IMR-90 (cell line): ENCODE measurements at regions not wholly inside any gene's neighbourhood (a gene's known extent, or its start where the extent isn't known, plus 50 kb on each side); places are given as distances from the start of the nearest gene placed in this dataset.

ENCODE experiments used
- ATAC-seq: fragments of 200-7000 bp; cut with Tn5 transposase; 2 replicates; pipeline ENCODE4 v1.9.1; 2020; ENCODE audit warnings: low read depth, mild to moderate bottlenecking, moderate library complexity
- BruUV-seq: library from RNA; stranded (reverse); fragments of 400-500 nt; replicated peaks from 2 replicates; lab custom pipeline; 2021; lab: Mats Ljungman, UMichigan
- CTCF ChIA-PET: fragments of 300-600 bp; formaldehyde crosslinking; extraction: SDS; loops from one replicate; lab custom pipeline; 2021; ENCODE audit warnings: antibody characterized with exemption; lab: Yijun Ruan, JAX
- POLR2A ChIA-PET: fragments of 300-600 bp; sonication (Branson Sonifier 250); formaldehyde crosslinking; loops from one replicate; lab custom pipeline; 2022; ENCODE audit warnings: antibody characterized with exemption; ENCODE audit not compliant: unreplicated experiment; lab: Charles Lee
- DNase-seq: peaks from one replicate; pipeline ENCODE4 v3.0.0; 2013
- H2AFZ ChIP-seq: replicated peaks from 2 replicates; pipeline ENCODE3; 2013; ENCODE audit warnings: low read length, mild to moderate bottlenecking; ENCODE audit not compliant: poor library complexity
- H2AK5ac ChIP-seq: 2 replicates; pipeline ENCODE4 v1.6.1; 2013; ENCODE audit warnings: low read depth, low read length, inconsistent platforms
- H2AK9ac ChIP-seq: replicated peaks from 2 replicates; pipeline ENCODE3; 2013; ENCODE audit warnings: mild to moderate bottlenecking, low read depth, low read length, moderate library complexity; ENCODE audit not compliant: poor library complexity
- H2BK120ac ChIP-seq: 2 replicates; pipeline ENCODE4 v1.6.1; 2013; ENCODE audit warnings: low read depth, low read length, inconsistent platforms
- H2BK15ac ChIP-seq: 3 replicates; pipeline ENCODE4 v1.6.1; 2013; ENCODE audit warnings: low read depth, low read length, inconsistent platforms
- H2BK20ac ChIP-seq: 2 replicates; pipeline ENCODE4 v1.6.1; 2013; ENCODE audit warnings: low read depth, mild to moderate bottlenecking, inconsistent platforms, low read length, moderate library complexity
- H2BK5ac ChIP-seq: 2 replicates; pipeline ENCODE4 v1.6.1; 2013; ENCODE audit warnings: mild to moderate bottlenecking, low read depth, low read length, inconsistent platforms; ENCODE audit not compliant: poor library complexity, severe bottlenecking
- H3K14ac ChIP-seq: replicated peaks from 2 replicates; pipeline ENCODE4 v1.6.1; 2013; ENCODE audit warnings: low read depth, low read length, inconsistent platforms
- H3K18ac ChIP-seq: 2 replicates; pipeline ENCODE4 v1.6.1; 2013; ENCODE audit warnings: low read depth, low read length, control low read depth
- H3K23ac ChIP-seq: 2 replicates; pipeline ENCODE4 v1.6.1; 2013; ENCODE audit warnings: low read depth, low read length, inconsistent platforms
- H3K27ac ChIP-seq: 2 replicates; pipeline ENCODE4 v1.5.1; 2013; ENCODE audit warnings: mild to moderate bottlenecking, control low read depth, low read length; ENCODE audit not compliant: insufficient read depth
- H3K27me3 ChIP-seq: 2 replicates; pipeline ENCODE4 v1.6.1; 2013; ENCODE audit warnings: low read length; ENCODE audit not compliant: control insufficient read depth, insufficient read depth
- H3K36me3 ChIP-seq: 2 replicates; pipeline ENCODE4 v1.6.1; 2013; ENCODE audit warnings: low read length, mixed read lengths; ENCODE audit not compliant: control insufficient read depth, insufficient read depth
- H3K4ac ChIP-seq: 2 replicates; pipeline ENCODE4 v1.6.1; 2013; ENCODE audit warnings: low read depth, low read length, inconsistent platforms
- H3K4me1 ChIP-seq: 2 replicates; pipeline ENCODE4 v1.6.1; 2013; ENCODE audit warnings: low read length, mixed read lengths; ENCODE audit not compliant: control insufficient read depth, insufficient read depth
- H3K4me2 ChIP-seq: 2 replicates; pipeline ENCODE4 v1.6.1; 2013; ENCODE audit warnings: low read depth, mild to moderate bottlenecking, control low read depth, low read length, moderate library complexity
- H3K4me3 ChIP-seq: 2 replicates; pipeline ENCODE4 v1.5.1; 2013; ENCODE audit warnings: low read depth, mild to moderate bottlenecking, control low read depth, low read length, moderate library complexity; ENCODE audit not compliant: insufficient read depth
- H3K56ac ChIP-seq: 2 replicates; pipeline ENCODE4 v1.6.1; 2013; ENCODE audit warnings: low read length, inconsistent platforms; ENCODE audit not compliant: insufficient read depth; ENCODE audit errors: extremely low read depth
- H3K79me1 ChIP-seq, 2 experiments: 2 replicates each; pipeline ENCODE4 v1.6.1; 2013; ENCODE audit warnings: low read length in 2 of 2, inconsistent platforms in 1 of 2, low read depth in 1 of 2
- H3K9ac ChIP-seq: 2 replicates; pipeline ENCODE4 v1.6.1; 2013; ENCODE audit warnings: low read depth, low read length, control low read depth
- H3K9me1 ChIP-seq: 2 replicates; pipeline ENCODE4 v1.6.1; 2013; ENCODE audit warnings: low read length, inconsistent platforms; ENCODE audit not compliant: insufficient read depth
- H3K9me3 ChIP-seq: 2 replicates; pipeline ENCODE4 v1.6.1; 2013; ENCODE audit warnings: low read length; ENCODE audit not compliant: control insufficient read depth, insufficient read depth
- H4K20me1 ChIP-seq: 2 replicates; pipeline ENCODE4 v1.6.1; 2013; ENCODE audit warnings: low read length, inconsistent platforms; ENCODE audit not compliant: insufficient read depth
- H4K5ac ChIP-seq: 2 replicates; pipeline ENCODE4 v1.6.1; 2013; ENCODE audit warnings: mild to moderate bottlenecking, low read depth, low read length, control low read depth
- H4K8ac ChIP-seq, 2 experiments: 2 replicates each; pipeline ENCODE4 v1.6.1; 2013; ENCODE audit warnings: low read depth in 2 of 2, low read length in 2 of 2, control low read depth in 1 of 2, inconsistent platforms in 1 of 2
- H4K91ac ChIP-seq: 2 replicates; pipeline ENCODE4 v1.6.1; 2013; ENCODE audit warnings: low read depth, low read length, inconsistent platforms; ENCODE audit not compliant: insufficient read depth
- FOS ChIP-seq: fragments of 150-350 bp; IDR thresholded peaks from 2 replicates; pipeline ENCODE4 v1.6.1; 2016; ENCODE audit warnings: low read depth, low read length
- MAFK ChIP-seq: IDR thresholded peaks from 2 replicates; pipeline ENCODE4 v1.6.1; 2012; ENCODE audit warnings: low read depth, low read length, improper control_type of control experiment
- NFE2L2 ChIP-seq: fragments of 150-350 bp; IDR thresholded peaks from 2 replicates; pipeline ENCODE4 v1.6.1; 2016; ENCODE audit warnings: low read depth, mild to moderate bottlenecking, low read length
- RFX5 ChIP-seq: IDR thresholded peaks from 2 replicates; pipeline ENCODE4 v1.8.0; 2012; ENCODE audit warnings: low read depth, mild to moderate bottlenecking, low read length, moderate library complexity
- WGBS, 2 experiments: methylation state at CpG; one replicate each; pipeline versions ENCODE4 v1.1.5 to v1.1.7; 2013; ENCODE audit warnings: missing lambda C conversion rate in 2 of 2; ENCODE audit not compliant: insufficient read length in 1 of 2; ENCODE audit errors: extremely low coverage in 2 of 2; 5-methylcytosine and 5-hydroxymethylcytosine counted together
- dilution Hi-C: fragments of 300-500 bp; cut with HindIII; formaldehyde crosslinking; loops from one replicate; pipeline ENCODE4 v1.14.3; 2018; ENCODE audit warnings: low sequenced_read_pairs; ENCODE audit not compliant: unreplicated experiment
- in situ Hi-C: fragments of 300-500 bp; cut with MboI; formaldehyde crosslinking; loops from 3 replicates; pipeline ENCODE4 v1.14.3; 2019; ENCODE audit warnings: low sequenced_read_pairs, inconsistent platforms, mixed read lengths
- intact Hi-C: fragments of 100-400 bp; cut with micrococcal nuclease; formaldehyde crosslinking; loops from 2 replicates; pipeline ENCODE4 v1.10.0; 2022
- TF ChIP-seq, protein P1 (sequence below): fragments of 150-350 bp; IDR thresholded peaks from 2 replicates; pipeline ENCODE4 v1.6.1; 2017; ENCODE audit warnings: mild to moderate bottlenecking, antibody characterized with exemption, low read length, low read depth

DNA sequence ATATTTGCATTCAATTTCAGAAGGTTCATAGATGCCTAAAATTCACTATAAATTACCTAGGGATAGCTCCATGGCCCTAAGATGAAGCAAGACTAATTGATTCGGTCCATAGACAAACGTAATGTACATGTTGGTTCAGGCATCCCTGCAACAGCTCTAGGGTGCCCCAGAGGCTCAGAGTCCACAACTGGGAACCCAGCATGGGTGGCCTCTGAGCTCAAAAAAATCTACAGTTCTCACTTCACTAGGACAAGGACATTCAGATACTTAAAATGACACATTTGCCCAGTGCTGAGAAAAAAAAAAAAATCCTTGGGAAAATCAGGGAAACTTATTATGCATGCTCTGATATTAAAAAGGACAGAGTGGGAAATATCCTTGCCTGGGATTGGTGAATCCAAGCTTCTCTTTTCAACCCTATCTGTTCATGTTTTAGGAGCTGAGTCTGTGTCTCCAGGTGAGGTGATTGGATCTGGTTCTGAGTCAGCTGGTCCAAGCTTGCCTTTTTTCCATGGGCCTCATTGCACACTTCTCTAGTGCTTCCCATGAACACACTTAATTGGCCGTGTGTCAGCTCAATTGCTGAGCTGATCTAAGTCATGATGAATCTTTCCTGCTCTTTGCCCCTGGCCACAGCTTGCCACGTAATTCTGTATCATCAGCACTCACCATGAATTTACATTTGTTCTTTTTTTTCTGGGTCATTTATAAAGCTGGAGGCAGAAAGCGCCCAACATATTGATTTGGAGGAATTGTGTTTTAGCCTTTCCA lies 116.3 kb upstream of the RCN1 start:
- DNase-seq, result peak; percentile 81
- intact Hi-C loops, result no loop called here

More for the DNA sequence above, 116.3 kb upstream of the RCN1 start:
- Histone ChIP-seq H2BK15ac (no peak overlapping the region), H3K9me1 (no peaks in the 10 kb centered on the region), H3K9me3 (no peaks in the 10 kb centered on the region), H3K27ac (no peak overlapping the region), H4K8ac (no peak overlapping the region), H3K14ac (no peak overlapping the region), H3K56ac (no peak overlapping the region), H2AK9ac (no peak overlapping the region), H3K27me3 (peaks cover 25% of the 10 kb centered on the region), H3K18ac (no peak overlapping the region), H3K9ac (no peak overlapping the region), H2BK120ac (no peak overlapping the region), H4K91ac (no peak overlapping the region), H3K4me3 (no peak overlapping the region), H2AK5ac (no peak overlapping the region), H3K4me1 (no peaks in the 10 kb centered on the region; the same call in 1 of the 2 replicates), H3K4me2 (no peak overlapping the region), H3K23ac (no peak overlapping the region), H2BK20ac (no peak overlapping the region), H4K5ac (no peak overlapping the region), H2BK5ac (no peak overlapping the region), H3K4ac (no peak overlapping the region), H2AFZ (no peak overlapping the region), H4K20me1 (no peaks in the 10 kb centered on the region), H3K79me1 (no peaks in the 10 kb centered on the region), H3K36me3 (no peaks in the 10 kb centered on the region)
- BruUV-seq, result no TSS peak
- POLR2A ChIA-PET, result interaction anchor here (0.6 to 0.7 kb wide), 2 partner anchors 212 to 605 kb away, joined by 4 to 10 read pairs; partner anchors contain the start of gene DCDC1
- TF ChIP-seq RFX5 (no peak), NFE2L2 (peak; percentile 26; the same call in 1 of the 2 replicates), FOS (0 out of 2 replicates have a peak, but pooled peaks have one; percentile 19), MAFK (peak; percentile 39; the same call in 1 of the 2 replicates)
- TF ChIP-seq, protein P1, sequence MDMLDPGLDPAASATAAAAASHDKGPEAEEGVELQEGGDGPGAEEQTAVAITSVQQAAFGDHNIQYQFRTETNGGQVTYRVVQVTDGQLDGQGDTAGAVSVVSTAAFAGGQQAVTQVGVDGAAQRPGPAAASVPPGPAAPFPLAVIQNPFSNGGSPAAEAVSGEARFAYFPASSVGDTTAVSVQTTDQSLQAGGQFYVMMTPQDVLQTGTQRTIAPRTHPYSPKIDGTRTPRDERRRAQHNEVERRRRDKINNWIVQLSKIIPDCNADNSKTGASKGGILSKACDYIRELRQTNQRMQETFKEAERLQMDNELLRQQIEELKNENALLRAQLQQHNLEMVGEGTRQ, result no peak
- CTCF ChIA-PET, result interaction anchor here (0.6 to 1.7 kb wide), 3 partner anchors 16 to 738 kb away, joined by 3 to 5 read pairs (median 5); no protein-coding TSS in a partner anchor
- dilution Hi-C loops, result no loop called here
- in situ Hi-C loops, result no loop called here
- no CpG with 5 or more reads among the region's 5 CpGs for WGBS, 2 experiments
- ATAC-seq, result peak; percentile 27; the same call in 1 of the 2 replicates
